Neural progenitor cell (in vitro differentiated cells): ENCODE measurements at regions not wholly inside any gene's neighbourhood (a gene's known extent, or its start where the extent isn't known, plus 50 kb on each side); places are given as distances from the start of the nearest gene placed in this dataset.

Source experiments
- EZH2 ChIP-seq: fragments of 200-600 bp; sonication (generic); IDR thresholded peaks from 2 replicates; pipeline ENCODE4 v1.6.1; 2017; ENCODE audit warnings: antibody characterized with exemption, mild to moderate bottlenecking, moderate library complexity
- EZH2phosphoT487 ChIP-seq: fragments of 200-600 bp; sonication (generic); IDR thresholded peaks from 2 replicates; pipeline ENCODE4 v1.6.1; 2017; ENCODE audit warnings: antibody characterized with exemption
- TF ChIP-seq, protein P1 (sequence below): fragments of 200-600 bp; sonication (generic); IDR thresholded peaks from 2 replicates; pipeline ENCODE4 v1.5.1; 2017; ENCODE audit warnings: antibody characterized with exemption, mild to moderate bottlenecking

DNA sequence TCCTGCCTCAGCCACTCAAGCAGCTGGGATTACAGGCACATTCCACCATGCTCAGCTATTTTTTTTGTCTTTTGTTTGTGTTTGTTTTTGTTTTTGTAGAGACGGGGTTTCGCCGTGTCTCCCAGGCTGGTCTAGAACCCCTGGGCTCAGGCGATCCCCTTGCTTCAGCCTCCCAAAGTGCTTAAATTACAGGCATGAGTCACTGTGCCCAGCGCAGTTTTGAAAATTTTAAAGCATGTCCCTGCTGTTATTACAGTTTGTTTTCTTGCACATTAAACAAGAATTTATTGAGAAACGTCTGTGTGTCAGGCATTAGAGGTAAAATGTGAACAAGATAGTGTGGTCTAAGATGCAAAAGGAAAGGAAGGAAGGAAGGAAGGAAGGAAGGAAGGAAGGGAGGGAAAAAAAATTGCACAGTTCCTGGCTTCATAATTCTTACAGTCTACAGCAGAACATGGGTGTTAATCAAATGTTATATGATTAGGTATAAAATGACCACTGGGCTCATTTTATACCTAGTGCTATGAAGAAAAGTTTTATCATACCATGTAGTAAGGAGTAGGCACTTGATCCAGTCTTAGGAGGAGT lies 205.4 kb downstream of the SNX18 start:
- TF ChIP-seq, protein P1, sequence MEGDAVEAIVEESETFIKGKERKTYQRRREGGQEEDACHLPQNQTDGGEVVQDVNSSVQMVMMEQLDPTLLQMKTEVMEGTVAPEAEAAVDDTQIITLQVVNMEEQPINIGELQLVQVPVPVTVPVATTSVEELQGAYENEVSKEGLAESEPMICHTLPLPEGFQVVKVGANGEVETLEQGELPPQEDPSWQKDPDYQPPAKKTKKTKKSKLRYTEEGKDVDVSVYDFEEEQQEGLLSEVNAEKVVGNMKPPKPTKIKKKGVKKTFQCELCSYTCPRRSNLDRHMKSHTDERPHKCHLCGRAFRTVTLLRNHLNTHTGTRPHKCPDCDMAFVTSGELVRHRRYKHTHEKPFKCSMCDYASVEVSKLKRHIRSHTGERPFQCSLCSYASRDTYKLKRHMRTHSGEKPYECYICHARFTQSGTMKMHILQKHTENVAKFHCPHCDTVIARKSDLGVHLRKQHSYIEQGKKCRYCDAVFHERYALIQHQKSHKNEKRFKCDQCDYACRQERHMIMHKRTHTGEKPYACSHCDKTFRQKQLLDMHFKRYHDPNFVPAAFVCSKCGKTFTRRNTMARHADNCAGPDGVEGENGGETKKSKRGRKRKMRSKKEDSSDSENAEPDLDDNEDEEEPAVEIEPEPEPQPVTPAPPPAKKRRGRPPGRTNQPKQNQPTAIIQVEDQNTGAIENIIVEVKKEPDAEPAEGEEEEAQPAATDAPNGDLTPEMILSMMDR = no peak
- TF ChIP-seq EZH2 (no peak), EZH2phosphoT487 (no peak)
